SK-N-SH treated with all-trans-retinoic acid at 6 μM for 48 hours (cell line): ENCODE measurements at regions not wholly inside any gene's neighbourhood (a gene's known extent, or its start where the extent isn't known, plus 50 kb on each side); places are given as distances from the start of the nearest gene placed in this dataset.
"Not testable (repeated sequence)": the region's sequence is repeated elsewhere in the genome, so short reads cannot be mapped to it uniquely, and the experiment has no call there.

Experiments
- ATAC-seq: fragments of 200-7000 bp; cut with Tn5 transposase; 3 replicates; pipeline ENCODE4 v1.9.1; 2020; ENCODE audit warnings: mild to moderate bottlenecking, moderate library complexity
- ARNTL ChIP-seq: fragments of 450-650 bp; formaldehyde crosslinking; IDR thresholded peaks from 2 replicates; pipeline ENCODE4 v1.5.0; 2020; ENCODE audit warnings: low read depth, mild to moderate bottlenecking, moderate library complexity, borderline replicate concordance
- BACH2 ChIP-seq: fragments of 250-450 bp; sonication (Bioruptor Pico); IDR thresholded peaks from 2 replicates; pipeline ENCODE4 v1.9.0; 2021; ENCODE audit warnings: mild to moderate bottlenecking, borderline replicate concordance
- CREB5 ChIP-seq: fragments of 250-450 bp; sonication (Bioruptor Pico); IDR thresholded peaks from 2 replicates; pipeline ENCODE4 v1.5.1; 2020; ENCODE audit warnings: low read depth, mild to moderate bottlenecking, moderate library complexity
- CSDC2 ChIP-seq: fragments of 250-450 bp; sonication (Bioruptor Pico); IDR thresholded peaks from 2 replicates; pipeline ENCODE4 v1.5.0; 2020; ENCODE audit warnings: mild to moderate bottlenecking, moderate library complexity
- ESRRG ChIP-seq: fragments of 250-450 bp; sonication (Bioruptor Pico); IDR thresholded peaks from 2 replicates; pipeline ENCODE4 v1.6.1; 2021; ENCODE audit warnings: mild to moderate bottlenecking
- GLIS3 ChIP-seq: fragments of 250-450 bp; sonication (Bioruptor Pico); IDR thresholded peaks from 2 replicates; pipeline ENCODE4 v1.5.0; 2020; ENCODE audit warnings: mild to moderate bottlenecking, moderate library complexity
- OSR1 ChIP-seq: fragments of 250-450 bp; sonication (Bioruptor Pico); IDR thresholded peaks from 2 replicates; pipeline ENCODE4 v1.8.0; 2022; ENCODE audit warnings: moderate library complexity, mild to moderate bottlenecking, inconsistent platforms
- PATZ1 ChIP-seq: fragments of 250-450 bp; sonication (Bioruptor Pico); IDR thresholded peaks from 2 replicates; pipeline ENCODE4 v1.8.0; 2020; ENCODE audit warnings: mild to moderate bottlenecking, moderate library complexity, borderline replicate concordance
- PPARA ChIP-seq: fragments of 250-450 bp; sonication (Bioruptor Pico); IDR thresholded peaks from 2 replicates; pipeline ENCODE4 v1.5.0; 2020; ENCODE audit warnings: mild to moderate bottlenecking, borderline replicate concordance
- RARB ChIP-seq: fragments of 250-450 bp; sonication (Bioruptor Pico); IDR thresholded peaks from 2 replicates; pipeline ENCODE4 v1.8.0; 2021; ENCODE audit warnings: mild to moderate bottlenecking, moderate library complexity
- SNAI2 ChIP-seq: fragments of 250-450 bp; sonication (Bioruptor Pico); IDR thresholded peaks from 2 replicates; pipeline ENCODE4 v1.5.0; 2020; ENCODE audit warnings: mild to moderate bottlenecking, moderate library complexity
- TCF4 ChIP-seq: fragments of 250-450 bp; sonication (Bioruptor Pico); IDR thresholded peaks from 2 replicates; pipeline ENCODE4 v1.8.0; 2021; ENCODE audit warnings: mild to moderate bottlenecking, moderate library complexity, borderline replicate concordance
- TOX ChIP-seq: fragments of 250-450 bp; sonication (Bioruptor Pico); IDR thresholded peaks from 2 replicates; pipeline ENCODE4 v1.8.0; 2021; ENCODE audit warnings: mild to moderate bottlenecking, moderate library complexity, borderline replicate concordance
- TSHZ2 ChIP-seq: fragments of 250-450 bp; sonication (Bioruptor Pico); IDR thresholded peaks from 2 replicates; pipeline ENCODE4 v1.5.0; 2020; ENCODE audit warnings: mild to moderate bottlenecking, moderate library complexity
- ZC3H10 ChIP-seq: fragments of 250-450 bp; sonication (Bioruptor Pico); IDR thresholded peaks from 2 replicates; pipeline ENCODE4 v1.5.1; 2021; ENCODE audit warnings: mild to moderate bottlenecking, moderate library complexity
- ZFP3 ChIP-seq: fragments of 250-450 bp; sonication (Bioruptor Pico); IDR thresholded peaks from 2 replicates; pipeline ENCODE4 v1.5.0; 2020; ENCODE audit warnings: mild to moderate bottlenecking, moderate library complexity
- ZFP30 ChIP-seq: fragments of 450-650 bp; formaldehyde crosslinking; IDR thresholded peaks from 2 replicates; pipeline ENCODE4 v1.5.0; 2022; ENCODE audit warnings: mild to moderate bottlenecking, moderate library complexity
- ZNF565 ChIP-seq: fragments of 450-650 bp; formaldehyde crosslinking; conservative IDR thresholded peaks from 2 replicates; pipeline ENCODE4 v1.5.0; 2020; ENCODE audit warnings: low read depth, mild to moderate bottlenecking, moderate library complexity
- ZNF70 ChIP-seq: fragments of 450-650 bp; formaldehyde crosslinking; IDR thresholded peaks from 2 replicates; pipeline ENCODE4 v1.5.0; 2020; ENCODE audit warnings: mild to moderate bottlenecking, moderate library complexity
- ZNF8 ChIP-seq: fragments of 450-650 bp; formaldehyde crosslinking; IDR thresholded peaks from 2 replicates; pipeline ENCODE4 v1.5.0; 2020; ENCODE audit warnings: mild to moderate bottlenecking, moderate library complexity
- TF ChIP-seq, protein P1 (sequence below): fragments of 250-450 bp; sonication (Bioruptor Pico); IDR thresholded peaks from 2 replicates; pipeline ENCODE4 v1.5.1; 2021; ENCODE audit warnings: mild to moderate bottlenecking, moderate library complexity

DNA sequence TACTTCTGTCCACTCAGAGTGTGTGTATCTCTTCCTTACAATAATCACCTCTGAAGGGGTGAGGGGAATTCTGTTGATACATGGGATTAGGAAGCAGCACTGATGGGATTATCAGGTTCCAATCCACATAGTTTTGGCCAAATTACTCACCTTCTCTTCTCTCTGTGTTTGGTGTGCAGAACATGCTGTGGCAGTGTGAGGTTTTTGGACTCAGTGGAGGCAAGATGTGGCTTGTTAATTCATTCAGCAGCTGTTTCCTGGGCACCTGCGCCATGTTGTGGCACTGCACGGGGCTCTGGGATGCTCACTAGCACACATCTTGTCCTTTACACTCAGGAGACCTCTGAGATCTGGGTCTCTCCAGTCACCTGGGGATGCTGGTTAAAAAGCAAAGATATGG is 350.3 kb upstream of the HS6ST1 start:
- TF ChIP-seq RARB, result no peak
- TF ChIP-seq BACH2 (CRISPR knock-in tag), result no peak
- no peak for TF ChIP-seq TSHZ2
- TF ChIP-seq ZC3H10 (CRISPR knock-in tag), result no peak
- TF ChIP-seq CSDC2, result no peak
- TF ChIP-seq ZFP30 (CRISPR knock-in tag), result no peak
- TF ChIP-seq SNAI2 (CRISPR knock-in tag), result no peak
- TF ChIP-seq GLIS3 (CRISPR knock-in tag), result no peak
- TF ChIP-seq ARNTL (CRISPR knock-in tag), result no peak
- no peak for TF ChIP-seq PPARA (CRISPR knock-in tag)
- TF ChIP-seq TOX (CRISPR knock-in tag), result no peak
- TF ChIP-seq ZNF70, result no peak
- TF ChIP-seq, protein P1, sequence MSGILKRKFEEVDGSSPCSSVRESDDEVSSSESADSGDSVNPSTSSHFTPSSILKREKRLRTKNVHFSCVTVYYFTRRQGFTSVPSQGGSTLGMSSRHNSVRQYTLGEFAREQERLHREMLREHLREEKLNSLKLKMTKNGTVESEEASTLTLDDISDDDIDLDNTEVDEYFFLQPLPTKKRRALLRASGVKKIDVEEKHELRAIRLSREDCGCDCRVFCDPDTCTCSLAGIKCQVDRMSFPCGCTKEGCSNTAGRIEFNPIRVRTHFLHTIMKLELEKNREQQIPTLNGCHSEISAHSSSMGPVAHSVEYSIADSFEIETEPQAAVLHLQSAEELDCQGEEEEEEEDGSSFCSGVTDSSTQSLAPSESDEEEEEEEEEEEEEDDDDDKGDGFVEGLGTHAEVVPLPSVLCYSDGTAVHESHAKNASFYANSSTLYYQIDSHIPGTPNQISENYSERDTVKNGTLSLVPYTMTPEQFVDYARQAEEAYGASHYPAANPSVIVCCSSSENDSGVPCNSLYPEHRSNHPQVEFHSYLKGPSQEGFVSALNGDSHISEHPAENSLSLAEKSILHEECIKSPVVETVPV, result no peak
- TF ChIP-seq ESRRG, result no peak
- no peak for TF ChIP-seq CREB5 (CRISPR knock-in tag)
- no peak for TF ChIP-seq ZNF8 (CRISPR knock-in tag)
- ATAC-seq, result no peak

GRCh38 chr2:128670066-128670465 is 351.4 kb upstream of the HS6ST1 start:
- ATAC-seq, result no peak
- TF ChIP-seq SNAI2 (CRISPR knock-in tag), result no peak
- TF ChIP-seq TCF4, result no peak
- no peak for TF ChIP-seq ESRRG
- TF ChIP-seq CSDC2, result no peak
- no peak for TF ChIP-seq GLIS3 (CRISPR knock-in tag)
- no peak for TF ChIP-seq ZC3H10 (CRISPR knock-in tag)
- TF ChIP-seq TOX (CRISPR knock-in tag), result no peak
- no peak for TF ChIP-seq ZFP30 (CRISPR knock-in tag)
- TF ChIP-seq ZNF565 (CRISPR knock-in tag), result no peak

DNA sequence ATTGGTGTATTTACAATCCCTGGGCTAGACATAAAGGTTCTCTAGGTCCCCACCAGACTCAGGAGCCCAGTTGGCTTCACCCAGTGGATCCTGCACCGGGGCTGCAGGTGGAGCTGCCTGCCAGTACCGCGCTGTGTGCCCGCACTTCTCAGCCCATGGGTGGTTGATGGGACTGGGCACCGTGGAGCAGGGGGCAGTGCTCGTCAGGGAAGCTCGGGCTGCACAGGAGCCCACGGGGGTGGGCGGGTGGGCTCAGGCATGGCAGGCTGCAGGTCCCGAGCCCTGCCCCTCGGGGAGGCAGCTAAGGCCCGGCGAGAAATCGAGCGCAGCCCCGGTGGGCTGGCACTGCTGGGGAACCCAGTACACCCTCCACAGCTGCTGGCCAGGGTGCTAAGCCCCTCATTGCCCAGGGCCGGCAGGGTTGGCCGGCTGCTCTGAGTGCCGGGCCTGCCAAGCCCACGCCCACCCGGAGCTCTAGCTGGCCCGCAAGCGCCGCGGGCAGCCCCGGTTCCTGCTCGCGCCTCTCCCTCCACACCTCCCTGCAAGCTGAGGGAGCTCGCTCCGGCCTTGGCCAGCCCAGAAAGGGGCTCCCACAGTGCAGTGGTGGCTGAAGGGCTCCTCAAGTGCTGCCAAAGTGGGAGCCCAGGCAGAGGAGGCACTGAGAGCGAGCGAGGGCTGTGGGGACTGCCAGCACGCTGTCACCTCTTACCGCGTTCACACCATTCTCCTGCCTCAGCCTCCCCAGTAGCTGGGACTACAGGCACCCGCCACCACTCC is 353.5 kb upstream of the HS6ST1 start:
- ATAC-seq, result not testable (repeated sequence)

- ATAC-seq, result not testable (repeated sequence)
These were observed 361.0 kb upstream of the HS6ST1 start for GRCh38 chr2:128679680-128680079.

- TF ChIP-seq OSR1 (CRISPR knock-in tag) (no peak), ZFP3 (CRISPR knock-in tag) (no peak), ZC3H10 (CRISPR knock-in tag) (no peak), PATZ1 (CRISPR knock-in tag) (no peak), BACH2 (CRISPR knock-in tag) (no peak), TCF4 (no peak), GLIS3 (CRISPR knock-in tag) (no peak), ZFP30 (CRISPR knock-in tag) (no peak), TOX (CRISPR knock-in tag) (no peak)
- TF ChIP-seq, protein P1, result no peak
- ATAC-seq, result no peak
These were observed 362.8 kb upstream of the HS6ST1 start for GRCh38 chr2:128681507-128681906.
